GM18907 (cell line): ENCODE measurements at regions not wholly inside any gene's neighbourhood (a gene's known extent, or its start where the extent isn't known, plus 50 kb on each side); places are given as distances from the start of the nearest gene placed in this dataset.
"Not testable (repeated sequence)": the region's sequence is repeated elsewhere in the genome, so short reads cannot be mapped to it uniquely, and the experiment has no call there.

Source experiments
- ATAC-seq: cut with Tn5 transposase; IDR thresholded peaks from one replicate; pipeline ENCODE4 v1.9.1; 2021; ENCODE audit warnings: mild to moderate bottlenecking, moderate library complexity; ENCODE audit not compliant: unreplicated experiment

DNA sequence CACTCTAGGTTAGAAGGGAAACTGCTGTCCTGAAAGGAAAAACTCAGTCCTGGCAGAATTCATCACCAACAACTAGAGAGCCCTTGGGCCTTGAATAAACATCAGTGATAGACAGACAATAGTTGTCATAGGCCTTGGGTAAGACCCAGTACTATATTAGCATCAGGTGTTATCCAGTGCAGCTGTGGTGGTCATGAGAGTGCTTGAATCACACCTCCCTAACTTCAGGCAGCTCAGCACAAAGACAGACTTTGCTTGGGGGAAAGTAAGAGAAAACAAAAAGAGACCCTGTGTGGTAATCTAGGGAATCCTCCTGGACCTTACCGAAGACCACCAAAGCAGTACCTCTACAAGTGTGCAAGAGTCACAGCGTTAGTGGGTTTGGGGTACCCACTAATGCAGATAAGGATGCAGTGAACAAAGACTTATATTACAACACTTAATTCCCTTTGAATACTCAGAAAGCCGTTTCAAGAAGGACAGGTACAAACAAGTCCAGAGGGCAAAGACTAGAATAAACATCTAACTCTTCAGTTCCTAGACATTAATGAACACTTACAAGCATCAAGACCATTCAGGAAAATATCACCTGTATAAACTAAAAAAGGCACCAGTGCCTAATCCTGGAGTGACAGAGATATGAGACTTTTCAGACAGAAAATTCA, 332.3 kb upstream of the EPHA3 start:
- no peak for ATAC-seq

GRCh38 chr3:88779482-88779881, 327.9 kb upstream of the EPHA3 start:
- ATAC-seq, result no peak

DNA sequence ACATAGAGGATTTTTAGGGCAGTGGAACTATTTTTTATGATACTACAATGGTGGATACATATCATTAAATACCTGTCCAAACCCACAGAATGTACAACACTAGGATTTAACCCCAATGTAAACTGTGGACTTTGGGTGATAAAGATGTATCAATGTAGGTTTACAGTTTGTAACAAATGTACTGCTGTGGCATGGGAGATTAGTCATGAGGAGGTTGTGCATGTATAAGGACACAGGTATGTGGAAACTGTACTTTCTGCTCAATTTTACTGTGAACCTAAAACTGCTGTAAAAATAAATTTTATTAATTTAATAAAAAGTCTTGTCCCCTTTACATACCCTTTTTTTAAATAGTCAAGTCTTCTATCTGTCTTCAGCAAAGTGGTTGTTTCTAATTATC, 322.5 kb upstream of the EPHA3 start:
- ATAC-seq, result no peak

DNA sequence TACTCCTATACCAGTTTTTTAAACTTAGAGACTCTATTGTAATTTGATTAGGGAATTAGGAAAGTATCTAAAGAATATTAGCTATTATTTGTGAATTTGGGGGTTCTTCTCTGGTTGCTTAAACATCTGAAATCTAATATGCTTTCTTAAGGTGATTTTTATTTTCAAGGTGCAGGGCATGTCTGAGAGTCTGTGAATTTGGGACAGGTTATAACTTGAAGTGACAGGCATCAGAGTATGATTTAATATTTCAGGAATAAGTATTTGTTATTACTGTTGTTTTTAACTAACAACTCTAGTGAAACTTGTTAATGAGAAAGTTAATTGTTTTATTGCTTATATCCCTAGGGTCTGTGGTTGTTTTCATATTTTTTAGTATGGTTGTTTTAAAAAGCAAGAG, 321.6 kb upstream of the EPHA3 start:
- ATAC-seq, result no peak

DNA sequence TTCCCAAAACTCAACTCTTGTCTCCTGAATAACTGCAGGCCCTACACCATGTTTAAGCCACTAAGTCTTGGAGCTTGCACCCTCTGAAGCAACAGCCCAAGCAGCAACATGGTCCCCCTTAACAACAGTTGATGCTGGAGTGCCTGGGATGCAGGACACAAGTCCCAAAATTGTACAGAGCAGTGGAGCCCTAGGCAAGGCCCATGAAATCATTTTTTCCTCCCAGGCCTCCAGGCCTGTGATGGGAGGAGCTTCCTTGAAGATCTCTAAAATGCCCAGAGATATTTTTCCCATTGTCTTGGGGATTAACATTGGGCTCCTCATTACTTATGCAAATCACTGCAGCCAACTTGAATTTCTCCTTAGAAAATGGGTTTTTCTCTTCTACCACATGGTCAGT, 311.9 kb upstream of the EPHA3 start:
- ATAC-seq, result no peak

GRCh38 chr3:88807491-88808105, 299.8 kb upstream of the EPHA3 start:
- no peak for ATAC-seq

DNA sequence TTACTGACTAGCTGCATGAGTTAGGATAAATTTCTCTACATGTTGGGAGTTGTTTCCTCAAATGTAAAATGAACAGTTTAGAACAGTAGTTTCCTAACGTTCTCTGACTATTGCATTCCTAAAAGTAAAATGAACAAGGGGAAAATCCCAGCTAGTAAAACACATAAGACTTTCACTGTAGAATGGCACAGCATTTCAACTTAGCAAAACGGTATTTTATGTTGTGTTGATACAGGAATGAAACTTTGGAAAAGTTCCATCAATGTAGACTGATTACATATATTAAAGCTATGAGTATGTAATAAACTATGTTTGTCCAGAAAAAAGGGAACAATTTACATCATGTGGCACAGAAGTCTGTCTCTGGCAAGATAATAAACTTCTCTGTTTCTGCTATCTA, 297.4 kb upstream of the EPHA3 start:
- ATAC-seq, result no peak

DNA sequence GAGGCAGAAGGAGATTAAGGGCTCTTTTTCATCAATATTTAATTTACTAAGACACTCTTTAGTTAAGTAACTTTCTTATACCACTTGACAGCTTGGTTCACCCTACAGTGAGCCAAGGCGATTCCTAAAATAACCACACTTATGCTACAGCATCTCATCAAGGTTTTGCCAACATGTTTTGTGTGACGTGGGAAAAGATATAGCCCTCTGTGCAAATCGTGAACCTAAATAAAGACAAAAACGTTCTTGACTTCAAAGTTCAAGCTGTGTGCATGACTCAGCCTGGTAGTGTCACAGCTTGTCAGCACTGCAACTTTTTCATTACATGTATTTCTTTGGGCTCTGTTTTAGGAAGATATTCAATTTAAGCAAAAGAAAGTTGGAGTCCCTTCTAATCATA, 297.0 kb upstream of the EPHA3 start:
- ATAC-seq, result no peak

DNA sequence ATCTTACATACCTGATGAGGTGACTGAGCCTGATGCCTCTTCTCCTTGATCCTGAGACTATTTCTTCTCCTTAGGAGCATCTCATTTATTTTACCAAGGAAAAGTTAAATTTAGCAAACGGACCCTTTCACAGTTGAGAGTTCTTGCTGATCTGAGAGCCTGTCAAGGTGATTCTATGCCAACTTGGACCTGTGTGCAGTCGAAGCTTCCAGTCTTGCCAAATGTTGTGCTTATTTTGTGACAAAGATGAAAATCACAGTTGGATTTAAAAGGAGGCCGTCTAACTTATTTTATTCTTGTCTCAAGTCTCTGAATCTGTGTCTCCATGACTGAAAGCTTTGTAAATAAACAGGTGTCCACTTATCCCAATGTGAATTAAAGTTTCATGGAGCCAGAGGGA, 296.3 kb upstream of the EPHA3 start:
- no peak for ATAC-seq

GRCh38 chr3:88812576-88812975, 294.8 kb upstream of the EPHA3 start:
- ATAC-seq, result no peak

GRCh38 chr3:88816445-88816844, 291.0 kb upstream of the EPHA3 start:
- no peak for ATAC-seq

DNA sequence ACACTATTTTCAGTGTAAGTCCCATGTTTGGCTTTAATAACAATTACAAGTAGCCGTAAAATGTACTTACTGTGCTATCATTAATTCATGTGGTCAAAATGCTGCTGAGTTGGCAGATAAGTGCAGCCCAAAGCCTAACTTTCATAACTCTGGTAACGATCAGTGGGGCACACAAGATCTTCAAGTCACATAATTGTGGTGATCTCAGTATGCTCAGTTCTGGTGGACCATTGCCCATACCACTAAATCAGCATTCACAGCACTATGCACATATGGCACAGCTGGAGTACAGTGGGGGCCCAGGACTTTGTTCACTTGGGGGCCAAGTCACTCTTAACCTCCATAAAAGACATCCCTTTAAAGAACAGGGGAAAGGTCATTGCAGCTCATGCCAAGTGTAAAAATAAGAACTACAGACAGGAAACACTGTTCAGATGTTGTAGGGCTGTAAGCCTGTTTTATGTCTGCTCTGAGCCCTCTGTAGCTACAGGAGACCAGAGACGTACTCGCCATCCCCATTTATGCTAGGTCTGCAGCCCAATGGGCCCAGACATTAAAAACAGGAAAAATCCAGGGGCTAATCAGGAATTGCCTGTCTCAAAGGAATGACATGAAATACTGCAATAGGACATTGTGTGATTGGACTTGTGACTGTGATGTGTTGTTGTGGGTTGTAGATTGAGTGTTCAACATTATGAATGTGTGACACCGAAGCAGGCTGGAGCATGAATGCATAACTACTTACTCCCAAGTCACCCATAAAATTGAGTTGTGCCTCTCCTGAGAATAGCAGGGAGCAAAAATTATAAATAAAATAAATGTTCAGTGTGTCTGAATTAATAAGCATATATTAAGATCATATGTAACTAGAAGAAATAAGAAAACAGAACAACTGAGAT, 282.5 kb upstream of the EPHA3 start:
- ATAC-seq, result no peak

DNA sequence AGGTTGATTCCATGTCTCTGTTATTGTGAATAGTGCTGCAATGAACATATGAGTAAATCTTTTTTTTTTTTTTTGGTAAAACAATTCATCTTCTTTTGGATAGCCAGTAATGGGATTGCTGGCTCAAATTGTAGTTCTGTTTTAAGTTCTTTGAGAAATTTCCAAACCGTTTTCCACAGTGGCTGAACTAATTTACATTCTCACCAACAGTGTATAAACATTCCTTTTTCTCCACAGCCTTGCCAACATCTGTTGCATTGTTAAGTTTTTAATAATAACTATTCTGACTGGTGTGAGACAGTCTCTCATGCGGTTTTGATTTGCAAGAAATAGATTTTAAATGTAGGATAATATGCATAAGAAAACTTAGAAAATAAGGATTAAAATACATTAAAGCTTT, 279.0 kb upstream of the EPHA3 start:
- no peak for ATAC-seq

DNA sequence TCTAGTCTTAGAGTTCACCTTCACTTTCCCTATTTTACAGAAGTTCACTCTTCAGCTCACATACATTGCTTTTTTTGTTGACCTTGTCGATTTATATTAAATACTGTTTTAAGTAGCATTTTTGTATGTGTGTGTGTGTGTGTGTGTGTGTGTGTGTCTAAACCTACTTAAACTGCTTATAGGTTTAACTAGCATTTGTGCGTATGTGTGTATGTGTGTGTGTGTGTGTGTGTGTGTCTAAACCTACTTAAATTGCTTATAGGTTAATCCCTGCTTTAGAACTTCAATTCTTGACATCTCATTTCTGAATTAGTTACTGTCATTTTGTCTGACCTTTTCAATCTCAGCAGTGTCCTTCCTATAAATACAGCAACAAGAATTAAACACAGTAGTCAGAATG, 254.8 kb upstream of the EPHA3 start:
- no peak for ATAC-seq

DNA sequence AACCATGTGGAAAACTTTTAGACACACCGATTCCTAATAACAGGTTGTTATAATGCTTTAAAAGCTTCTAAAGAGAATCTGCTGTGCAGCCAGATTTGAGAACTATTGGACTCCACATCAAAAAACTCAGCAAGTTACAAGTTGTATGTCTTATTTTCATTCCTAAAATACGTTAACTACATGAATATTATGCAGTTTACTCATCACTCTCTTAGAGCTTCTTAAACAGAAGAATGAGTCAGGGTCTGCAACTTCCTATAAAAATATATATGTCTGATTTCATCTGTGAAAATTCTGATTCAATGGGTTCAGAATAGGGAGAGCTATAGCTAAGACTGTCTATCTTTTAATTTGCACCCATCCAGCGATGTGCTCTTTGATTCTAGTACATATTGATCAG, 244.2 kb upstream of the EPHA3 start:
- ATAC-seq, result no peak

DNA sequence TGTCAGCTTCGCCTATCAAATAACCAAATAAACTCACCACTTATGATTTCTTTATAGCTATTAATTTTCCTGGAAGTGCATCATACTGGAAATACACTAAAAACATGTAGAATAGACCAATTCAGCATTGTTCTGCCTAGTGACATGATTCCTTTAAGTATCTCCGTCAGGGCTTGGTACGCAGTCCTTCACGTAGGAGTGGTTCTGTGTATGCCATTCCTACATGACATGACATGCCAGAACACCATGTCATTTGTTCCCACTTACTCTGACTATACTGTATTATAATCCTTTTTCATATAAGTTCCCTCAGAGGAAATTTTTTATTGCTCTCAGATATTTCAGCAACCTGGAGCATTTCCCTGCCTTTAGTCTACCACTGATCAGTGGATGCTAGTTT, 230.7 kb upstream of the EPHA3 start:
- ATAC-seq, result no peak

GRCh38 chr3:88879905-88880304, 227.5 kb upstream of the EPHA3 start:
- ATAC-seq, result no peak

DNA sequence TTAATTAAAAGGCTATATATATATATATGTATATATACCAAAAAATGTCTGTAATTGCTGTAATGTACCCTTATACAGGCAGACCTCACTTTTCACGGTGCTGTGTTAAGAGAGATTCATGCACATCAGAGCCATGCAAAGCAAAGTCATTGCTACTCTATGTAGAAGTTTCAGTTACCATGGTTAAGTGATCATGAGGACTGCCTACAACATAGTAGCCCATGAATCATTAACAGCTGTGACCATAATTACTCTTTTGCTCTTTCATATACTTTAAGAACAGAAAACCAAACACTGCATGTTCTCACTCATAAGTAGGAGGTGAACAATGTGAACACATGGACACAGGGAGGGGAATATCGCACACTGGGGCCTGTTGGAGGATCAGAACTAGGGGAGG, 225.3 kb upstream of the EPHA3 start:
- ATAC-seq, result peak; percentile 98

DNA sequence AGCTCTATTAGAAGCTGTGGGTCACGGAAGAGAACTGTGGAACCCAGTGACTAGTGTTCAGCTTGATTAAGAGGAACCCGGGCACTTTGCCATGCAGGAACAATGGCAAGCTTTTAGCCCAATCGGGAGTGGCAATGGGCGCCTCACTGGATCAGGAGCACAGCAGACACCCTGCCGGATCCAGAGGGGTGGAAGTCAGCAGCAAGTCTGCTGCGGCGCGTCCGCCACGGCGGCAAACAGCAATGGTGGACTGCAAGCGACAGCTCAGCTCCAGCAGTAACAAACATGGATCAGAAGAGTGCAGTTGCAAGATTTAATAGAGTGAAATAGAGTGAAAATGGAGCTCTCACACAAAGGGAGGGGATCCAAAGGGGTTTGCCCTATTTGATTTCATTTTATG, 220.8 kb upstream of the EPHA3 start:
- ATAC-seq, result not testable (repeated sequence)

DNA sequence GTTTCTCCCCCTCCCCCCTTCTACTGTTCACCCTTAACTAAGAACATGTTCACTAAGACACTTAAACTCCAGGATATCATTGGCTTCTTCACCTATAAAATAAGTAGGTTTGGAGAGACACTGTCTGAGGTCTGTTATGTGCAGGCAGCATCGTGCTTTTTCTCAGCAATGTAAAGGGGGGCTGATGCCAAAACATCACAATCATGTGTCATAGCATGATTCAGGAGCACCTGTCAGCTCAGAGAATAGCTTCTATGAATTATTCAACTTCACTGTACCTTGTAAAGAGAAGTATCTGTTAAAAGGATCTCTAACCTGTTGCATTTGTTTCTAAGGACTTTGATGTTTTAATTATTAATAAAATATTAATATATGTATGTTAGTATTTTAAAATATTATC, 211.4 kb upstream of the EPHA3 start:
- no peak for ATAC-seq

- no peak for ATAC-seq
Measured at GRCh38 chr3:88912294-88912877, 195.0 kb upstream of the EPHA3 start.

DNA sequence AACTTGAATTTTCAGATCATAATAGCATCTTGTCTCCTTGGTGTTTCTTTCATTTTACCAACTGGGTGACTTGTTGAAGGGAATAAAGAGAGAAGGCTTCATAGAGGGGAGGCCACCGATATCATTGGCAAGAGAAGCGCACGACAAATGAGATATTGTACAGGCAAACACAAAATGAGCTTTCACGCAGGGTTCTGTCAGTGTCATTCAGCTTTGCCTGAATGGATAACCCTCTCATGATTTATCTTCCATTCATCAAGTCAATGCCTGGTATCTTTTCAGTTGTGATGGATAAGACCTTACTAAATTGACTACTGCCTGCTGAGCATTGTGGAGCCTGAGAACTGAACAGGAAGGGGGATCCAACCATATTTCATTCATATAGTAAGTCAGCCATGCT, 188.6 kb upstream of the EPHA3 start:
- ATAC-seq, result no peak
